Astrocyte of the spinal cord (primary cell): ENCODE measurements at regions not wholly inside any gene's neighbourhood (a gene's known extent, or its start where the extent isn't known, plus 50 kb on each side); places are given as distances from the start of the nearest gene placed in this dataset.

Source experiments
- DNase-seq: peaks from one replicate; pipeline ENCODE4 v3.0.0; 2011; ENCODE audit warnings: low read depth, low spot score
- H3K4me3 ChIP-seq: 2 replicates; pipeline ENCODE4 v1.5.1; 2011; ENCODE audit warnings: low read depth, mild to moderate bottlenecking, low read length, moderate library complexity
- CTCF ChIP-seq: IDR thresholded peaks from 2 replicates; pipeline ENCODE4 v1.5.1; 2012; ENCODE audit warnings: low read depth, mild to moderate bottlenecking, low read length, inconsistent platforms
- in situ Hi-C: cut with HindIII; loops from 2 replicates; pipeline ENCODE4 v1.10.0; 2017; ENCODE audit warnings: low sequenced_read_pairs

DNA sequence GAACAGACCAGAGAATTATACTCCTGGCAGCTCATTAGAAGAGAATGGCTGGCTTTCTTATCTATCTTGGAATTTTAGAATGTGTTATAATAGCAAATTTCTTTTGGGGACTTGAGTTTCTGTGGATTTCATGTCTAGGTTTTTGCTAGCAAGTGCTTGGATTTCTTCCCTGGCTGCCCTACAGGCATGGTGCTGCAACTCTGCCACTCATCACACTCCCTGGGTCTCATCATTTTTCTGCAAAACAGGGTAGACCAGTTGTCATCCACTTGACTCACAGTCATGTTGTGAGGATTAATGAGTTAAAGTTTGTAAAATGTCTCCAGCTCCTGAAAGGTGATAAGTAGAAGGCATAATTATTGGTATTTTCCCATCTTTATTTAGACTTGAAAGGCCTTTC lies 60.7 kb upstream of the LCORL start:
- no peak for DNase-seq
- no peak for TF ChIP-seq CTCF
- in situ Hi-C loops: no loop called here
- H3K4me3 ChIP-seq: no peak overlapping the region

DNA sequence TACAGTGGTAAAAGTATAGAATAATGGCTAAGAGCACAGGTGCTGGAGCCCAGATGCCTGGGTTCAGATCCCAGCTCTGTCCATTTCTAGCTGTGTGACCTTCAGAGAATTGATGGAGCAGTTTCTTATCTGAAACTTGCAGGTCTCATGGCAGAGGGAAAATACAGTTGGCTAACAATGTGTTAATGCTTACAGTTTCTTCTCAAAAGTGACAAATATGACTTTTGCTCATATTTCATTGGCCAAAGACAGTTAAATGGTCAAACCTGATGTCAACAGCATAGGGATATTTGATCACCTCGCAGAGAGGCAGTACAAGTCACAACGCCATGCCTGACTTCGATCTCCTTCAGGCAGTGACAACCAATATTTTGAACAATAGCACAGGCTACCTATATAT lies 60.2 kb upstream of the LCORL start:
- in situ Hi-C loops: no loop called here
- TF ChIP-seq CTCF: no peak
- DNase-seq: no peak

DNA sequence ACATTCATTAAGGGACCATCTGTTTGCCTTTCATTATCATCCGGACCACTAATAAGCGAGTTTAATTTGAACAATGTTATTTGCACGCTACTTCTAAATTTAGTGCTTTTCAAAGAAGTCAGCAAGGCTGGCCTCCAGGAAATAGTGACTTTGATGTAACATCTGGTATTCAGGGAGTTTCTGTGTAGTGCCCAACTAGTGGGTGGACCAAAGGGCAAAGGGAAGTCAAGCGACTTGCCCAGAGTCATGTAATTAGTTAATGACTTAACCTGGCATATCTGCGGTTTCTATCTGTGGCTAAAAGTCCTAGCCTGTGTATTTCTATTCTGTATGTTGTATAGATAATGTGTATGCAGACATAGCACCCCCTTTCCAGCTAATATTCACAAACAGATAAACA lies 56.3 kb upstream of the LCORL start:
- in situ Hi-C loops: no loop called here
- no peak for TF ChIP-seq CTCF
- no peak for DNase-seq
- no peak overlapping the region for H3K4me3 ChIP-seq

More for the DNA sequence above, 60.2 kb upstream of the LCORL start:
- no peak overlapping the region for H3K4me3 ChIP-seq

DNA sequence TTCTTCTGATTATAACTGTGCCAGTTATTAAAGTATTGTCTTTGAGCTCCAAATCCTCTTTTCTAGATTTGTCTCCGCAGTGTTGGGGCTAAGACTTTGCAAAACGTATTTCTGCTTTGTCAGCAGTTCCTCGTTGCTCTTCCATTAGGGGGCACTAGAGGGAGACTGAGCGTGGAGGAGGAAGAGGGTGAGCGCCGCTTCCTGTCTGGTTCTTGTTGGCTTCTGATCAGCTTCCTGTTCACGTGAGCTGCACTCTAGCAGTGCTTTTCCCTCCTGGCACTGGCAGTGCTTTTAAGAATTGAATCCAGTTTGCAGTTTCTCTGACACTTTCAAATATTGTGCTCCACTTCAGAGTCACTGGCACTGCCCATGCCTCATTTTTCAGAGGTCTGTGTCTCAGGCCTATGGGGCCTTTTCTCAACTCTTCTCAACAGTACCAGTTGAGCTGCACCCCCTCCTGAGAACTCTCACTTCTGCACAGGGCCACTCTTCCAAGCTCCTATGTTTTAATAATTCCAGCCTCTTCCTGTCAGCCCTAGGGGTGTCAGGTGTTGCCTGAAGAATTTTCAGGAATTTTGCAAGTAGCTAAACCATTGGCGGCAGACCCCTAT lies 54.4 kb upstream of the LCORL start:
- no peak for TF ChIP-seq CTCF
- no peak for DNase-seq
- in situ Hi-C loops: no loop called here

DNA sequence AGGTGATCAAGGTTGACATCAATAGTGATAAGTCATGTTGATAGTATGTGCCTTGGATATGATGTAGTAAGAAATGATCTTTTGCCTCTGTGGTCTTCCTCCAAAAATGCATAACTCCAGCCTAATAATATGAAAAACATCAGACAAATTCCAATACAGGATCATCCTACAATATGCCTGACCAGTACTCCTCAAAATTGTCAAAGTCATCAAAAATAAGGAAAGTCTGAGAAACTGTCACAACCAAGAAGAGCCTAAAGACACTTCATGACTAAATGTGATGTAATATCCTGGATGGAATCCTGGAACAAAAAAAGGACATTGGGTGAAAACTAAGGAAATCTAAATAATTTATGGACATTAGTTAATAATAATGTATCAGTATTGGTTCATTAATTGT lies 50.3 kb upstream of the LCORL start:
- in situ Hi-C loops: no loop called here
- DNase-seq: no peak
- no peak for TF ChIP-seq CTCF
- no peak overlapping the region for H3K4me3 ChIP-seq

More for the DNA sequence above, 54.4 kb upstream of the LCORL start:
- no peak overlapping the region for H3K4me3 ChIP-seq
